ENCODE measurements at regions not wholly inside any gene's neighbourhood (a gene's known extent, or its start where the extent isn't known, plus 50 kb on each side); places are given as distances from the start of the nearest gene placed in this dataset.

- no peaks in the 10 kb centered on the region for H3K27me3 ChIP-seq (ENCODE audit: control insufficient read depth, insufficient read depth, low read length)
- TF ChIP-seq, protein P1, sequence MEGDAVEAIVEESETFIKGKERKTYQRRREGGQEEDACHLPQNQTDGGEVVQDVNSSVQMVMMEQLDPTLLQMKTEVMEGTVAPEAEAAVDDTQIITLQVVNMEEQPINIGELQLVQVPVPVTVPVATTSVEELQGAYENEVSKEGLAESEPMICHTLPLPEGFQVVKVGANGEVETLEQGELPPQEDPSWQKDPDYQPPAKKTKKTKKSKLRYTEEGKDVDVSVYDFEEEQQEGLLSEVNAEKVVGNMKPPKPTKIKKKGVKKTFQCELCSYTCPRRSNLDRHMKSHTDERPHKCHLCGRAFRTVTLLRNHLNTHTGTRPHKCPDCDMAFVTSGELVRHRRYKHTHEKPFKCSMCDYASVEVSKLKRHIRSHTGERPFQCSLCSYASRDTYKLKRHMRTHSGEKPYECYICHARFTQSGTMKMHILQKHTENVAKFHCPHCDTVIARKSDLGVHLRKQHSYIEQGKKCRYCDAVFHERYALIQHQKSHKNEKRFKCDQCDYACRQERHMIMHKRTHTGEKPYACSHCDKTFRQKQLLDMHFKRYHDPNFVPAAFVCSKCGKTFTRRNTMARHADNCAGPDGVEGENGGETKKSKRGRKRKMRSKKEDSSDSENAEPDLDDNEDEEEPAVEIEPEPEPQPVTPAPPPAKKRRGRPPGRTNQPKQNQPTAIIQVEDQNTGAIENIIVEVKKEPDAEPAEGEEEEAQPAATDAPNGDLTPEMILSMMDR (IDR thresholded peaks at IDR 0.05; ENCODE audit: insufficient read depth, low read length, poor library complexity, severe bottlenecking), result no peak
- H3K36me3 ChIP-seq (ENCODE audit: control insufficient read depth, insufficient read depth, low read length), result no peaks in the 10 kb centered on the region
- DNase-seq (ENCODE audit: low read depth), result no peak
- H3K4me3 ChIP-seq (ENCODE audit: low read depth, low read length), result no peak overlapping the region
These were observed 458.4 kb upstream of the CFAP20DC start for GRCh38 chr3:59508273-59508672.

DNA sequence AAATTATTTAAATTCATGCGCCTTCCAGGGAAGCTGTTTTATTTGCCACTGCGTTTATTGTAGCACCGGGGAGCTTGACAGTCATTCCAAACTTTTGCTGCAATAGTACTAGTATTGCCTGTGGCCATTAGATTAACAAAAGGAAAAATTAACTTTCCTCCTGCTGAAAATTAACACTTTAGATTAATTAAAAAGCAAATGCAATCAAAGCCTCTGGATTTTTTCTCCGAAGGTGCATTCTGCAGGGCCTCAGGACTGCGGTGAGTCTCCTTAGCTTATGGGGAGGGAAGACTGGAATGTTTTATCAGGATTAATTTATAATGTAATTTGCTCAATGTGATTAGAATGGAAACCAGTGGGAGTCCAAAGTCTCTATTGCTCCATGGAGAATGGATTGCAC lies 456.4 kb upstream of the CFAP20DC start:
- H3K27me3 ChIP-seq (ENCODE audit: control insufficient read depth, insufficient read depth, low read length), result no peaks in the 10 kb centered on the region
- DNase-seq (ENCODE audit: low read depth), result no peak
- TF ChIP-seq, protein P1 (IDR thresholded peaks at IDR 0.05; ENCODE audit: insufficient read depth, low read length, poor library complexity, severe bottlenecking), result no peak
- no peaks in the 10 kb centered on the region for H3K36me3 ChIP-seq (ENCODE audit: control insufficient read depth, insufficient read depth, low read length)
- no peak overlapping the region for H3K4me3 ChIP-seq (ENCODE audit: low read depth, low read length)

DNA sequence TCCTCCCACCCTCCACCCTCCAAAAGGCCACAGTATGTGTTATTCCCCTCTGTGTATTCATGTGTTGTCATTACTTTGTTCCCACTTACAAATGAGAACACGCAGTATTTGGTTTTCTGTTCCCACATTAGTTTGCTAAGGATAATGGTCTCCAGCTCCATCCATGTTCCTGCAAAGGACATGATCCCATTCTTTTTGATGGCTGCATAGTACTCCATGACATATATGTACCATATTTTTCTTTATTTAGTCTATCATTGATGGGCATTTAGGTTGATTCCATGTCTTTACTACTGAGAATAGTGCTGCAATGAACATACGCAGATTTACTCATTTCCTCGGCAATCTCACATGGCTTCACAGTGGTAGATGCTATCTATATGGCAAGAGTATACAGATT lies 453.6 kb upstream of the CFAP20DC start:
- Histone ChIP-seq H3K36me3 (ENCODE audit: control insufficient read depth, insufficient read depth, low read length) (no peaks in the 10 kb centered on the region), H3K27me3 (ENCODE audit: control insufficient read depth, insufficient read depth, low read length) (no peaks in the 10 kb centered on the region), H3K4me3 (ENCODE audit: low read depth, low read length) (no peak overlapping the region)
- no peak for DNase-seq (ENCODE audit: low read depth)
- TF ChIP-seq, protein P1 (IDR thresholded peaks at IDR 0.05; ENCODE audit: insufficient read depth, low read length, poor library complexity, severe bottlenecking), result no peak

GRCh38 chr3:59502806-59503205 lies 453.0 kb upstream of the CFAP20DC start:
- DNase-seq (ENCODE audit: low read depth), result peak; percentile 42
- H3K36me3 ChIP-seq (ENCODE audit: control insufficient read depth, insufficient read depth, low read length), result no peaks in the 10 kb centered on the region
- TF ChIP-seq, protein P1 (IDR thresholded peaks at IDR 0.05; ENCODE audit: insufficient read depth, low read length, poor library complexity, severe bottlenecking), result no peak
- H3K27me3 ChIP-seq (ENCODE audit: control insufficient read depth, insufficient read depth, low read length), result no peaks in the 10 kb centered on the region
- H3K4me3 ChIP-seq (ENCODE audit: low read depth, low read length), result no peak overlapping the region

GRCh38 chr3:59499954-59500353 lies 450.1 kb upstream of the CFAP20DC start:
- TF ChIP-seq, protein P1 (IDR thresholded peaks at IDR 0.05; ENCODE audit: insufficient read depth, low read length, poor library complexity, severe bottlenecking), result no peak
- no peak for DNase-seq (ENCODE audit: low read depth)
- Histone ChIP-seq H3K4me3 (ENCODE audit: low read depth, low read length) (no peak overlapping the region), H3K27me3 (ENCODE audit: control insufficient read depth, insufficient read depth, low read length) (no peaks in the 10 kb centered on the region), H3K36me3 (ENCODE audit: control insufficient read depth, insufficient read depth, low read length) (no peaks in the 10 kb centered on the region)

DNA sequence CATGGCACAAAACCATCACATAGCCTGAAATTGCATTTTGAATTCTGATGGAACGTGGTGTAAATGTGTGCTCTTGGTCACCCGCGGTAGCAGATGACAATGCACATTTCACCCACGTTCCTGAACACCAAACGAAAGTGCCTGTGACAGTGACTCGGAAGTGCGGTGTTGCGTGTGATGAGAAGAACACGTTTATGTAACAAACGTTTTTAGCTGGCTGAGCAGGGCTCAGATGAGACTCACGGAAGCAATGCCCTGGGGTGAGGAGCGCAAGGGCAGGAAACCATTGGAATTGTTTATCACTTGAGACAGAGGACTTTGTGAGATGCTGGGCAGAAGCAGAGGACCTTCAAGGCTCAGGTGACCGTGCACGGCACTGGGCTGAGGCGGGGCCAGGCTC lies 449.2 kb upstream of the CFAP20DC start:
- H3K36me3 ChIP-seq (ENCODE audit: control insufficient read depth, insufficient read depth, low read length), result no peaks in the 10 kb centered on the region
- DNase-seq (ENCODE audit: low read depth), result no peak
- no peaks in the 10 kb centered on the region for H3K27me3 ChIP-seq (ENCODE audit: control insufficient read depth, insufficient read depth, low read length)
- no peak overlapping the region for H3K4me3 ChIP-seq (ENCODE audit: low read depth, low read length)
- TF ChIP-seq, protein P1 (IDR thresholded peaks at IDR 0.05; ENCODE audit: insufficient read depth, low read length, poor library complexity, severe bottlenecking), result no peak
